DND-41 (cell line): ENCODE measurements at regions not wholly inside any gene's neighbourhood (a gene's known extent, or its start where the extent isn't known, plus 50 kb on each side); places are given as distances from the start of the nearest gene placed in this dataset.

ENCODE experiments used
- ATAC-seq: fragments of 200-7000 bp; cut with Tn5 transposase; 3 replicates; pipeline ENCODE4 v1.9.1; 2021; ENCODE audit warnings: low read depth; ENCODE audit not compliant: insufficient read depth
- DNase-seq: peaks from one replicate; pipeline ENCODE4 v3.0.0-alpha.2; 2020
- H2AFZ ChIP-seq: 2 replicates; pipeline ENCODE4 v1.6.0; 2012; ENCODE audit warnings: low read depth, low read length
- H3K27ac ChIP-seq: 2 replicates; pipeline ENCODE4 v1.5.1; 2012; ENCODE audit warnings: low read length, inconsistent platforms
- H3K27me3 ChIP-seq: fragments of 200-600 bp; sonication (generic); 2 replicates; pipeline ENCODE4 v1.6.0; 2012; ENCODE audit warnings: low read length, mild to moderate bottlenecking, inconsistent platforms; ENCODE audit not compliant: insufficient read depth, poor library complexity
- H3K36me3 ChIP-seq: 2 replicates; pipeline ENCODE4 v1.5.1; 2012; ENCODE audit warnings: low read length, inconsistent platforms; ENCODE audit not compliant: insufficient read depth
- H3K4me1 ChIP-seq: 2 replicates; pipeline ENCODE4 v1.5.1; 2012; ENCODE audit warnings: mild to moderate bottlenecking, low read length; ENCODE audit not compliant: insufficient read depth
- H3K4me2 ChIP-seq: 2 replicates; pipeline ENCODE4 v1.6.0; 2012; ENCODE audit warnings: mild to moderate bottlenecking, moderate library complexity, low read length, inconsistent platforms; ENCODE audit not compliant: insufficient read depth
- H3K4me3 ChIP-seq, 2 experiments: fragments of 200-600 bp in 1 of 2; shearing (Covaris generic) in 1 of 2; 2 replicates each; pipeline ENCODE4 v1.5.1; 2012 to 2016; ENCODE audit warnings: inconsistent platforms in 2 of 2, low read length in 2 of 2, mild to moderate bottlenecking in 2 of 2, low read depth in 1 of 2, moderate library complexity in 1 of 2
- H3K79me2 ChIP-seq: 2 replicates; pipeline ENCODE4 v1.6.0; 2012; ENCODE audit warnings: low read length, inconsistent platforms; ENCODE audit not compliant: insufficient read depth
- H3K9ac ChIP-seq: 2 replicates; pipeline ENCODE4 v1.6.0; 2012; ENCODE audit warnings: low read depth, mild to moderate bottlenecking, inconsistent platforms, low read length, moderate library complexity
- H3K9me3 ChIP-seq: 2 replicates; pipeline ENCODE4 v1.5.1; 2012; ENCODE audit warnings: low read length, moderate library complexity, mild to moderate bottlenecking, inconsistent platforms; ENCODE audit not compliant: insufficient read depth, severe bottlenecking
- H4K20me1 ChIP-seq: 2 replicates; pipeline ENCODE4 v1.6.0; 2012; ENCODE audit warnings: low read length; ENCODE audit not compliant: insufficient read depth
- CTCF ChIP-seq: IDR thresholded peaks from 2 replicates; pipeline ENCODE4 v1.5.1; 2012; ENCODE audit warnings: borderline replicate concordance, low read length, moderate library complexity, mild to moderate bottlenecking; ENCODE audit not compliant: poor library complexity, severe bottlenecking; ENCODE audit errors: extremely low read depth
- EZH2 ChIP-seq: IDR thresholded peaks from 3 replicates; pipeline ENCODE4 v1.6.1; 2012; ENCODE audit warnings: borderline replicate concordance, low read depth, mild to moderate bottlenecking, moderate library complexity, low read length, inconsistent platforms; ENCODE audit not compliant: severe bottlenecking

DNA sequence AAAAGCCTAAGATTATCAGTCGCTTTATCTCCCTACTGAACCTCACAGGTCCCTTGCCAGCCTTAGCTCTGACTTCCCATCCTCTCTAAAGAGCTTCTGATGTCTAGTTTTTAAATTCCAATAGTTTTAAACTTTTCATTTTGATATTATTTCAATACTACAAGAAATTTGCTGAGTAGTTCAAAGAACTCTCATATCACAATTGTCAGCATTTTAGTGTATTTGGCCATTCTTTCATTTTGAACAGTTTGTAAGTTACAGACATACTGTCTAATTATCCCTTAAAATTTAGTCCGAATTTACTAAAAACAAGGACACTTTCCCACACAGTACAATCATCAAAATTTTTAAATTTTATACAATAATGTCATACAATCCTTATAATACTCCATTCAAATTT lies 666.8 kb upstream of the SETBP1 start:
- no peaks in the 10 kb centered on the region for H4K20me1 ChIP-seq
- no peak overlapping the region for H3K4me3 ChIP-seq
- TF ChIP-seq CTCF (no peak), EZH2 (no peak)
- no peak overlapping the region for H2AFZ ChIP-seq
- no peaks in the 10 kb centered on the region for H3K36me3 ChIP-seq
- no peak for ATAC-seq
- H3K79me2 ChIP-seq: no peaks in the 10 kb centered on the region
- no peaks in the 10 kb centered on the region for H3K4me1 ChIP-seq
- no peak overlapping the region for H3K4me2 ChIP-seq
- H3K27ac ChIP-seq: no peak overlapping the region
- DNase-seq: no peak
- H3K9ac ChIP-seq: no peak overlapping the region
- no peaks in the 10 kb centered on the region for H3K9me3 ChIP-seq
- no peaks in the 10 kb centered on the region for H3K27me3 ChIP-seq

- H3K27me3 ChIP-seq: no peaks in the 10 kb centered on the region
- no peak overlapping the region for H3K9ac ChIP-seq
- H3K27ac ChIP-seq: no peak overlapping the region
- no peak overlapping the region for H3K4me2 ChIP-seq
- H3K79me2 ChIP-seq: no peaks in the 10 kb centered on the region
- H3K4me3 ChIP-seq: no peak overlapping the region
- no peaks in the 10 kb centered on the region for H3K9me3 ChIP-seq
- H2AFZ ChIP-seq: no peak overlapping the region
- H4K20me1 ChIP-seq: no peaks in the 10 kb centered on the region
- H3K36me3 ChIP-seq: no peaks in the 10 kb centered on the region
- TF ChIP-seq CTCF (no peak), EZH2 (no peak)
- no peak for ATAC-seq
- no peak for DNase-seq
- no peaks in the 10 kb centered on the region for H3K4me1 ChIP-seq
Measured at GRCh38 chr18:44025421-44025820, 655.3 kb upstream of the SETBP1 start.

- Histone ChIP-seq H3K4me2 (no peak overlapping the region), H3K27ac (no peak overlapping the region), H3K9ac (no peak overlapping the region), H3K4me3 (no peak overlapping the region), H3K79me2 (no peaks in the 10 kb centered on the region), H3K36me3 (no peaks in the 10 kb centered on the region), H2AFZ (no peak overlapping the region), H3K4me1 (no peaks in the 10 kb centered on the region), H3K27me3 (no peaks in the 10 kb centered on the region), H4K20me1 (no peaks in the 10 kb centered on the region), H3K9me3 (no peaks in the 10 kb centered on the region)
- ATAC-seq (no peak), DNase-seq (no peak)
- TF ChIP-seq CTCF (no peak), EZH2 (no peak)
Measured at GRCh38 chr18:44028109-44028508, 652.6 kb upstream of the SETBP1 start.

- ATAC-seq (no peak), DNase-seq (no peak)
- H3K36me3 ChIP-seq: no peaks in the 10 kb centered on the region
- no peak overlapping the region for H3K27ac ChIP-seq
- no peak overlapping the region for H3K9ac ChIP-seq
- H3K4me3 ChIP-seq: no peak overlapping the region
- H2AFZ ChIP-seq: no peak overlapping the region
- TF ChIP-seq EZH2 (no peak), CTCF (no peak)
- H3K27me3 ChIP-seq: no peaks in the 10 kb centered on the region
- no peaks in the 10 kb centered on the region for H4K20me1 ChIP-seq
- H3K79me2 ChIP-seq: no peaks in the 10 kb centered on the region
- H3K4me2 ChIP-seq: no peak overlapping the region
- no peaks in the 10 kb centered on the region for H3K9me3 ChIP-seq
- H3K4me1 ChIP-seq: no peaks in the 10 kb centered on the region
Measured at GRCh38 chr18:44031063-44031462, 649.6 kb upstream of the SETBP1 start.
